Nephron progenitor cell (in vitro differentiated cells): ENCODE measurements at regions not wholly inside any gene's neighbourhood (a gene's known extent, or its start where the extent isn't known, plus 50 kb on each side); places are given as distances from the start of the nearest gene placed in this dataset.

ENCODE experiments used
- DNase-seq: peaks from one replicate; pipeline ENCODE4 v3.0.0; 2021
- H3K27ac Mint-ChIP-seq: 2 replicates; pipeline ENCODE4 v1.8.0; 2021; ENCODE audit warnings: mild to moderate bottlenecking, moderate library complexity, mixed read lengths
- H3K27me3 Mint-ChIP-seq: 2 replicates; pipeline ENCODE4 v1.8.0; 2021; ENCODE audit warnings: mild to moderate bottlenecking, low read depth, mixed read lengths; ENCODE audit not compliant: poor library complexity
- H3K36me3 Mint-ChIP-seq: 2 replicates; pipeline ENCODE4 v1.8.0; 2021; ENCODE audit warnings: low read depth, mixed read lengths
- H3K4me1 Mint-ChIP-seq: 2 replicates; pipeline ENCODE4 v1.8.0; 2021; ENCODE audit warnings: mixed read lengths
- H3K4me3 Mint-ChIP-seq: 2 replicates; pipeline ENCODE4 v1.8.0; 2021; ENCODE audit warnings: mild to moderate bottlenecking, moderate library complexity, mixed read lengths
- H3K9me3 Mint-ChIP-seq: 2 replicates; pipeline ENCODE4 v1.8.0; 2021; ENCODE audit warnings: mild to moderate bottlenecking, moderate library complexity, mixed read lengths
- TF ChIP-seq, protein P1 (sequence below): fragments of 200-600 bp; sonication (generic); IDR thresholded peaks from 2 replicates; pipeline ENCODE4 v1.5.0; 2021; ENCODE audit warnings: antibody characterized with exemption

DNA sequence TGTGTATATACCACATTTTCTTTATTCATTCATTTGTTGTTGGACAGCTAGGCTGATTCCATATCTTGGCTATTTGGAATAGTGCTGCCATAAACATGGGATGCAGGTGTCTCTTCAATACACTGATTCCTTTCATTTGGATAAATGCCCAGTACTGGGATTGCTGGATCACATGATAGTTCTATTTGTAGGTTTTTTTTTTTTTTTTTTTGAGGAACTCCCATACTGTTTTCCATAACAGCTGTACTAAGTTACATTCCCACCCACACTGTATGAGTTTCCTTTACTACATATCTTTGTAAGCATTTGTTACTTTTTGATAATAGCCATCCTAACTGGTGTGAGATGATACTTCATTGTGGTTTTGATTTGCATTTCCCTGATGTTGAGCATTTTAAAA, 437.7 kb downstream of the DIPK2A start:
- TF ChIP-seq, protein P1, sequence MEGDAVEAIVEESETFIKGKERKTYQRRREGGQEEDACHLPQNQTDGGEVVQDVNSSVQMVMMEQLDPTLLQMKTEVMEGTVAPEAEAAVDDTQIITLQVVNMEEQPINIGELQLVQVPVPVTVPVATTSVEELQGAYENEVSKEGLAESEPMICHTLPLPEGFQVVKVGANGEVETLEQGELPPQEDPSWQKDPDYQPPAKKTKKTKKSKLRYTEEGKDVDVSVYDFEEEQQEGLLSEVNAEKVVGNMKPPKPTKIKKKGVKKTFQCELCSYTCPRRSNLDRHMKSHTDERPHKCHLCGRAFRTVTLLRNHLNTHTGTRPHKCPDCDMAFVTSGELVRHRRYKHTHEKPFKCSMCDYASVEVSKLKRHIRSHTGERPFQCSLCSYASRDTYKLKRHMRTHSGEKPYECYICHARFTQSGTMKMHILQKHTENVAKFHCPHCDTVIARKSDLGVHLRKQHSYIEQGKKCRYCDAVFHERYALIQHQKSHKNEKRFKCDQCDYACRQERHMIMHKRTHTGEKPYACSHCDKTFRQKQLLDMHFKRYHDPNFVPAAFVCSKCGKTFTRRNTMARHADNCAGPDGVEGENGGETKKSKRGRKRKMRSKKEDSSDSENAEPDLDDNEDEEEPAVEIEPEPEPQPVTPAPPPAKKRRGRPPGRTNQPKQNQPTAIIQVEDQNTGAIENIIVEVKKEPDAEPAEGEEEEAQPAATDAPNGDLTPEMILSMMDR, result no peak
- no peak overlapping the region for H3K4me3 Mint-ChIP-seq
- no peak overlapping the region for H3K27ac Mint-ChIP-seq
- H3K36me3 Mint-ChIP-seq, result no peaks in the 10 kb centered on the region
- no peaks in the 10 kb centered on the region for H3K4me1 Mint-ChIP-seq
- H3K9me3 Mint-ChIP-seq, result no peaks in the 10 kb centered on the region
- no peak for DNase-seq
- no peaks in the 10 kb centered on the region for H3K27me3 Mint-ChIP-seq

DNA sequence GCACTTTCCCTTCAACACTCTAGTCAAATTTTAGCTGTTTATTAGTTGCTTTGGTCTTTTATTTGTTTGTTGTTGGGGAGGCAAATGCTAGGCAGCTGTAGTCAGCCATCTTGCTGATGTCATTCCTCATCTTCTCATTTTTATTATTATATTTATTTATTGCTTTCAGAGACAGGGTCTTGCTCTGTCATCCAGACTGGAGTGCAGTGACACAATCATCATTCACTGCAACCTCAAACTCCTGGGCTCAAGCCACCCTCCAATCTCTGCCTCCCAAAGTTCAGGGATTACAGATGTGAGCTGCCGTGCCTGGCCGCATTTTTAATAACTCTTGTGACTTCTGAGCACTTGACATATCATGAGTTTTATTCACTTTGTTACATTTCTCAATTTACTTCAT, 441.4 kb downstream of the DIPK2A start:
- Mint-ChIP-seq H3K9me3 (no peaks in the 10 kb centered on the region), H3K4me3 (no peak overlapping the region), H3K27me3 (no peaks in the 10 kb centered on the region), H3K36me3 (no peaks in the 10 kb centered on the region), H3K4me1 (no peaks in the 10 kb centered on the region), H3K27ac (no peak overlapping the region)
- TF ChIP-seq, protein P1, result no peak
- DNase-seq, result no peak

DNA sequence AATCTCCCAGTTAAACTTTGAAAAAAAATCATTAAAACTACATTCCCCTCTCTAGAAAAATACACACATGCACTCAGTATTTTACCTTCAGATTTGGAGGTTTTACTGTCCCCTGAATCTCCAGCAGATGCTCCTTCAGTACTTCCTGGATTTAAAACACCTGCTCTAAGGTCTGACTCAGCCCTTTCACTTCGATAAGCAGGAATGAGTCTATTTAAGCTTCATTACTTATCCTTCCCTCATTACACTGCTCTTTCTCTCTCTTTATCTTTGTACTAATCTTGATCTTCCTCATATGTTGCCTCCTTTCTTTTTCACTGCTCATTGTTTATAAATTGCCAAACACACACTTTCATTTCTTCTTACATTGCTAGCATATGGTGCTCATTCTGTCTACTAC, 443.9 kb downstream of the DIPK2A start:
- no peaks in the 10 kb centered on the region for H3K4me1 Mint-ChIP-seq
- H3K27me3 Mint-ChIP-seq, result no peaks in the 10 kb centered on the region
- TF ChIP-seq, protein P1, result no peak
- DNase-seq, result no peak
- H3K9me3 Mint-ChIP-seq, result no peaks in the 10 kb centered on the region
- H3K27ac Mint-ChIP-seq, result no peak overlapping the region
- no peaks in the 10 kb centered on the region for H3K36me3 Mint-ChIP-seq
- H3K4me3 Mint-ChIP-seq, result no peak overlapping the region

DNA sequence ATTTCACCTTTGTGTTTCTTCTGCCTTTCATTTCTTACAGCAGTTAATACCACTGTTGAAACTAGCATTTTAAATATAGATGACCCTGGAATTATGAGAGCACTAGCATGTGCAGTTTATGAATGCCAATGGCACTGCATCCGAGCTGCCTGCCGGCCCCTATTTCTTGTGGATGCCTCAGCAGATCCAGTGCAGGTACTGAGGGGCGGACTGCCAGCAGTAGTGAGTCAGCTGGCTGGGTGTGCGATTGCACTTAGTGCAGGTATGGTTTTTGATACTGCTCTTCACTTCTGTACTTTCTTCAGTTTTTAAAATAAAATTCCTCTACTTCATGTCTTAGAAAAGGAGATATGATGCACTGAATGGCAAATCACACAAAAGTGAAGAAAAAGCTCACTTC, 453.0 kb downstream of the DIPK2A start:
- no peaks in the 10 kb centered on the region for H3K4me1 Mint-ChIP-seq
- H3K27ac Mint-ChIP-seq, result no peak overlapping the region
- no peak for DNase-seq
- H3K9me3 Mint-ChIP-seq, result no peaks in the 10 kb centered on the region
- H3K27me3 Mint-ChIP-seq, result no peaks in the 10 kb centered on the region
- TF ChIP-seq, protein P1, result no peak
- H3K4me3 Mint-ChIP-seq, result no peak overlapping the region
- no peaks in the 10 kb centered on the region for H3K36me3 Mint-ChIP-seq

DNA sequence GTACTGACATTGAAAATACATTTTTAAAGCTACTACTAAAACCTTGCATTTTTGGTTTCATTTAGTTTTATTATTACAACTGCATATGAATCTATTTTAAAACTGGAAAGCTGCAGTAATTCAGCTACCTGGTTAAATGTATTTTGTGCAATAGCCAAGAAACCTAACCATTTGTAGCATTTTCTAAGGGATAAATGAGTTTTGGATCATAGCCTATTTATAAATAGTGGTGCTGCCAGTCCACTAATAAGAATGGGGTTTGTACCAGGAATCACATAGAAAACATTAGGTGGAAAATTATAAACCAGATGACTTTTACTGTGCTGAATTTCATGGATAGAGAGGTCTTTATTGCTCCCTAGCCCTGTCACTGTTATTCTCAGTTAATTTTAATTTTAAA, 454.7 kb downstream of the DIPK2A start:
- Mint-ChIP-seq H3K27me3 (no peaks in the 10 kb centered on the region), H3K9me3 (no peaks in the 10 kb centered on the region), H3K36me3 (no peaks in the 10 kb centered on the region), H3K4me1 (no peaks in the 10 kb centered on the region), H3K4me3 (no peak overlapping the region), H3K27ac (no peak overlapping the region)
- DNase-seq, result no peak
- TF ChIP-seq, protein P1, result no peak

DNA sequence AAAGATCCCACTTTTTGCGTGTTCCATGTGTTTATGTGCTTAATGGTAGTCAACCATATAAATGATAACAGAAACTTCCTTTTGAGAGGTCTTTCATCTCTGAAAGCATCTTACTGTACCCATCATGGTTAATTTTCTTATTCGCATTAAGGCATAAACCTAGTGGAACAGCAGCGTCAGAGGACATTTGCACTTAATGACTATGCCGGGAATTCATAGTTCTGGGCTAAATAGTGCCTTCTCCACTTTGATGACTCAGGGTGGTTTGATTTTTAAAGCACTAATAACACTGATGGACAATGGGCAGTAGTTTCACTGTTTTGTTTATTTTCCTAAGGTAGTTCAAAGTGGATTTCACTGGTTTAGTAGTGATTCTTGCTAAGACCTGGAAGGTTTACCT, 455.3 kb downstream of the DIPK2A start:
- Mint-ChIP-seq H3K9me3 (no peaks in the 10 kb centered on the region), H3K27ac (no peak overlapping the region), H3K27me3 (no peaks in the 10 kb centered on the region), H3K4me1 (no peaks in the 10 kb centered on the region), H3K4me3 (no peak overlapping the region), H3K36me3 (no peaks in the 10 kb centered on the region)
- TF ChIP-seq, protein P1, result no peak
- DNase-seq, result no peak
